H1 (cell line): ENCODE measurements at regions not wholly inside any gene's neighbourhood (a gene's known extent, or its start where the extent isn't known, plus 50 kb on each side); places are given as distances from the start of the nearest gene placed in this dataset.

ENCODE experiments used
- CTCF ChIA-PET: fragments of 300-600 bp; sonication (Branson Sonifier 250); formaldehyde crosslinking; loops from one replicate; lab custom pipeline; 2021; ENCODE audit not compliant: partially characterized antibody; lab: Charles Lee
- POLR2A ChIA-PET: fragments of 300-600 bp; sonication (Branson Sonifier 250); formaldehyde crosslinking; loops from one replicate; lab custom pipeline; 2021; ENCODE audit warnings: inconsistent platforms; ENCODE audit not compliant: partially characterized antibody; lab: Charles Lee
- DNase-seq, 2 experiments: peaks; one replicate each; pipeline versions ENCODE4 v3.0.0 to v3.0.0-alpha.2; 2010 to 2022; ENCODE audit warnings: low spot score in 2 of 2, low read depth in 1 of 2, mixed read lengths in 1 of 2
- FAIRE-seq: peaks from 2 replicates; lab custom pipeline; 2011; peaks lifted over from hg19 to GRCh38; lab: Jason Lieb, UNC
- H2AFZ ChIP-seq: 2 replicates; pipeline ENCODE4 v1.8.1; 2012; ENCODE audit warnings: low read length, inconsistent platforms
- H2AK5ac ChIP-seq: 2 replicates; pipeline ENCODE4 v1.6.1; 2013; ENCODE audit warnings: low read depth, low read length
- H2BK120ac ChIP-seq: replicated peaks from 2 replicates; pipeline ENCODE3; 2013; ENCODE audit warnings: low read depth, low read length, inconsistent platforms
- H2BK12ac ChIP-seq: 2 replicates; pipeline ENCODE4 v1.6.1; 2013; ENCODE audit warnings: low read depth, low read length
- H2BK15ac ChIP-seq: 2 replicates; pipeline ENCODE4 v1.6.1; 2013; ENCODE audit warnings: low read length
- H2BK20ac ChIP-seq: 2 replicates; pipeline ENCODE4 v1.6.1; 2013; ENCODE audit warnings: low read length
- H2BK5ac ChIP-seq: 2 replicates; pipeline ENCODE4 v1.6.1; 2013; ENCODE audit warnings: low read depth, low read length
- H3K14ac ChIP-seq: 2 replicates; pipeline ENCODE4 v1.6.1; 2013; ENCODE audit warnings: inconsistent platforms; ENCODE audit not compliant: insufficient read length
- H3K18ac ChIP-seq: 2 replicates; pipeline ENCODE4 v1.6.1; 2013; ENCODE audit warnings: low read length; ENCODE audit errors: extremely low read depth
- H3K23ac ChIP-seq: 2 replicates; pipeline ENCODE4 v1.6.1; 2013; ENCODE audit warnings: inconsistent platforms; ENCODE audit not compliant: insufficient read length
- H3K23me2 ChIP-seq: 2 replicates; pipeline ENCODE4 v1.6.1; 2013; ENCODE audit warnings: low read depth, low read length
- H3K27ac ChIP-seq: 2 replicates; pipeline ENCODE4 v1.6.1; 2011; ENCODE audit warnings: low read depth, low read length, inconsistent platforms
- H3K27me3 ChIP-seq, 4 experiments: replicated peaks in 1 of 4; 1 replicate in 1 of 4; 2 replicates in 3 of 4; pipeline versions ENCODE4 v1.6.1 to v1.8.1; 2011 to 2013; ENCODE audit warnings: low read length in 3 of 4, mild to moderate bottlenecking in 3 of 4, inconsistent platforms in 2 of 4, mixed read lengths in 2 of 4, moderate library complexity in 1 of 4; ENCODE audit not compliant: control insufficient read depth in 3 of 4, insufficient read depth in 3 of 4; ENCODE audit errors: extremely low read depth in 1 of 4
- H3K36me3 ChIP-seq, 4 experiments: 2 replicates each; pipeline versions ENCODE4 v1.6.1 to v1.8.1; 2011 to 2013; ENCODE audit warnings: mild to moderate bottlenecking in 4 of 4, low read length in 3 of 4, moderate library complexity in 2 of 4, control low read depth in 1 of 4, inconsistent platforms in 1 of 4; ENCODE audit not compliant: insufficient read depth in 4 of 4, control insufficient read depth in 2 of 4
- H3K4ac ChIP-seq: replicated peaks from 2 replicates; pipeline ENCODE3; 2013; ENCODE audit warnings: low read length, low read depth, mixed read lengths, inconsistent platforms; ENCODE audit not compliant: insufficient read length
- H3K4me1 ChIP-seq, 4 experiments: replicated peaks in 1 of 4; 1 replicate in 1 of 4; 2 replicates in 3 of 4; pipeline versions ENCODE4 v1.6.1 to v1.8.1; 2011 to 2013; ENCODE audit warnings: low read length in 3 of 4, inconsistent platforms in 2 of 4, mixed read lengths in 1 of 4; ENCODE audit not compliant: insufficient read depth in 4 of 4, control insufficient read depth in 3 of 4
- H3K4me2 ChIP-seq, 2 experiments: 2 replicates each; pipeline versions ENCODE4 v1.6.1 to v1.8.1; 2011 to 2013; ENCODE audit warnings: low read depth in 2 of 2, low read length in 2 of 2, control low read depth in 1 of 2, inconsistent platforms in 1 of 2, mild to moderate bottlenecking in 1 of 2; ENCODE audit not compliant: insufficient read depth in 1 of 2
- H3K4me3 ChIP-seq, 4 experiments: fragments of 200-600, 300-600 bp in 1 of 4; sonication (generic), shearing (Covaris generic), sonication (Bioruptor Twin) in 1 of 4; 2 replicates each; pipeline versions ENCODE4 v1.5.1 to v1.8.1; 2011 to 2016; ENCODE audit warnings: low read length in 4 of 4, low read depth in 3 of 4, control low read depth in 2 of 4, inconsistent platforms in 2 of 4, mild to moderate bottlenecking in 2 of 4, mixed read lengths in 1 of 4, moderate library complexity in 1 of 4; ENCODE audit not compliant: insufficient read depth in 2 of 4; ENCODE audit errors: extremely low read depth in 1 of 4
- H3K56ac ChIP-seq: replicated peaks from 2 replicates; pipeline ENCODE3; 2013; ENCODE audit warnings: low read depth, mild to moderate bottlenecking, mixed read lengths, low read length, inconsistent platforms; ENCODE audit not compliant: insufficient read length
- H3K79me1 ChIP-seq: 2 replicates; pipeline ENCODE4 v1.6.1; 2013; ENCODE audit warnings: low read depth, low read length, control low read depth
- H3K79me2 ChIP-seq, 2 experiments: 2 replicates each; pipeline versions ENCODE4 v1.6.1 to v1.8.1; 2012 to 2013; ENCODE audit warnings: low read length in 2 of 2, mild to moderate bottlenecking in 2 of 2, inconsistent platforms in 1 of 2; ENCODE audit not compliant: insufficient read depth in 2 of 2, control insufficient read depth in 1 of 2
- H3K9ac ChIP-seq, 4 experiments: replicated peaks in 1 of 4; 1 replicate in 1 of 4; 2 replicates in 3 of 4; pipeline versions ENCODE4 v1.6.1 to v1.8.1; 2011 to 2013; ENCODE audit warnings: low read depth in 3 of 4, low read length in 3 of 4, control low read depth in 2 of 4, mild to moderate bottlenecking in 2 of 4, moderate library complexity in 2 of 4, inconsistent platforms in 1 of 4; ENCODE audit errors: extremely low read depth in 1 of 4
- H3K9me3 ChIP-seq, 2 experiments: 2 replicates each; pipeline versions ENCODE4 v1.6.1 to v1.8.1; 2012 to 2013; ENCODE audit warnings: mild to moderate bottlenecking in 2 of 2, moderate library complexity in 2 of 2, control low read depth in 1 of 2, inconsistent platforms in 1 of 2, low read depth in 1 of 2, low read length in 1 of 2, mixed read lengths in 1 of 2; ENCODE audit not compliant: insufficient read depth in 2 of 2
- H4K20me1 ChIP-seq, 2 experiments: replicated peaks in 1 of 2; 2 replicates each; pipeline versions ENCODE3 to v1.8.1; 2011 to 2013; ENCODE audit warnings: inconsistent platforms in 2 of 2, low read length in 2 of 2, mild to moderate bottlenecking in 1 of 2; ENCODE audit not compliant: insufficient read depth in 2 of 2, control insufficient read depth in 1 of 2
- H4K5ac ChIP-seq: 2 replicates; pipeline ENCODE4 v1.6.1; 2013; ENCODE audit warnings: low read length, low read depth, mixed read lengths, inconsistent platforms; ENCODE audit not compliant: insufficient read length
- H4K8ac ChIP-seq: 2 replicates; pipeline ENCODE4 v1.8.0; 2013; ENCODE audit warnings: mild to moderate bottlenecking, moderate library complexity, low read length, inconsistent platforms; ENCODE audit not compliant: insufficient read depth; ENCODE audit errors: extremely low read depth
- H4K91ac ChIP-seq: replicated peaks from 2 replicates; pipeline ENCODE3; 2013; ENCODE audit warnings: low read length, mixed read lengths, inconsistent platforms; ENCODE audit not compliant: insufficient read length
- CTBP2 ChIP-seq: IDR thresholded peaks from 2 replicates; pipeline ENCODE4 v1.7.0; 2011; ENCODE audit warnings: borderline replicate concordance, mild to moderate bottlenecking, moderate library complexity, mixed read lengths, low read length; ENCODE audit not compliant: insufficient read depth, insufficient read length
- JUND ChIP-seq: IDR thresholded peaks from 2 replicates; pipeline ENCODE4 v1.6.1; 2011; ENCODE audit warnings: mild to moderate bottlenecking, improper control_type of control experiment, low read length
- WGBS, 2 experiments: shearing (Covaris generic) in 1 of 2; methylation state at CpG; one replicate each; pipeline versions ENCODE4 v1.1.6 to v1.1.7; 2013 to 2015; ENCODE audit warnings: low lambda C conversion rate in 2 of 2, mixed read lengths in 2 of 2, inconsistent platforms in 1 of 2, low coverage in 1 of 2, missing lambda C conversion rate in 1 of 2; ENCODE audit not compliant: insufficient replicate concordance in 2 of 2, insufficient coverage in 1 of 2, insufficient read length in 1 of 2; ENCODE audit errors: extremely low coverage in 1 of 2, missing lambda C conversion rate in 1 of 2; 5-methylcytosine and 5-hydroxymethylcytosine counted together

GRCh38 chr4:75248770-75249407 is 265.3 kb downstream of the RCHY1 start:
- POLR2A ChIA-PET = no interaction called here
- Histone ChIP-seq H4K8ac (no peak overlapping the region), H3K27me3 (no peaks in the 10 kb centered on the region), H2BK15ac (no peak overlapping the region), H3K18ac (no peak overlapping the region), H3K36me3 (no peaks in the 10 kb centered on the region), H3K79me2 (no peaks in the 10 kb centered on the region), H2AFZ (no peak overlapping the region), H3K9me3 (no peaks in the 10 kb centered on the region), H3K4me3 (no peak overlapping the region), H3K4me2 (no peak overlapping the region), H4K20me1 (no peaks in the 10 kb centered on the region), H2BK120ac (no peak overlapping the region), H3K56ac (no peak overlapping the region), H2AK5ac (no peak overlapping the region), H3K4me1 (no peaks in the 10 kb centered on the region; a peak in 1 of 7 replicates), H2BK12ac (no peak overlapping the region), H4K5ac (no peak overlapping the region)
- no peak for DNase-seq
- WGBS, 2 experiments = 58% methylated on average over 2 of the region's 2 CpGs; no CpG with 5 or more reads in 1 of the 2 experiments
- TF ChIP-seq JUND (no peak), CTBP2 (no peak)
- TF ChIP-seq, all 59 proteins: peak for 0
- Histone ChIP-seq H3K4ac (no peak overlapping the region), H3K79me1 (no peaks in the 10 kb centered on the region), H4K91ac (no peak overlapping the region), H2BK20ac (no peak overlapping the region), H3K23ac (no peak overlapping the region), H3K27ac (no peak overlapping the region), H3K23me2 (no peaks in the 10 kb centered on the region), H2BK5ac (no peak overlapping the region), H3K9ac (no peak overlapping the region), H3K14ac (no peak overlapping the region)
- no peak for FAIRE-seq
- CTCF ChIA-PET = no interaction called here
